A673 (cell line): ENCODE measurements at regions not wholly inside any gene's neighbourhood (a gene's known extent, or its start where the extent isn't known, plus 50 kb on each side); places are given as distances from the start of the nearest gene placed in this dataset.

Source experiments
- CTCF ChIP-seq: fragments of 300-800, 200-600 bp; sonication (generic); conservative IDR thresholded peaks from 2 replicates; pipeline ENCODE4 v1.5.1; 2017; ENCODE audit warnings: low read depth, mild to moderate bottlenecking, antibody characterized with exemption, low read length, moderate library complexity, mixed read lengths
- EZH2 ChIP-seq: fragments of 200-600 bp; sonication (generic); IDR thresholded peaks from 2 replicates; pipeline ENCODE4 v1.6.1; 2017; ENCODE audit warnings: borderline replicate concordance, low read depth, mild to moderate bottlenecking, mixed read lengths, antibody characterized with exemption, low read length; ENCODE audit not compliant: poor library complexity, severe bottlenecking

- TF ChIP-seq CTCF (no peak), EZH2 (no peak)
Measured at GRCh38 chr2:239678666-239679296, 278.0 kb upstream of the HDAC4 start.
